Activated CD4-positive, alpha-beta T cell treated with anti-CD3 and anti-CD28 coated beads for 48 hours (primary cell): ENCODE measurements at regions not wholly inside any gene's neighbourhood (a gene's known extent, or its start where the extent isn't known, plus 50 kb on each side); places are given as distances from the start of the nearest gene placed in this dataset.
"Not testable (repeated sequence)": the region's sequence is repeated elsewhere in the genome, so short reads cannot be mapped to it uniquely, and the experiment has no call there.

Experiments
- DNase-seq: peaks from one replicate; pipeline ENCODE4 v3.0.0-alpha.2; 2020

GRCh38 chr13:60214213-60215055 lies 50.7 kb upstream of the DIAPH3 start:
- DNase-seq, result no peak

GRCh38 chr13:60220072-60220471 lies 56.3 kb upstream of the DIAPH3 start:
- DNase-seq, result no peak

GRCh38 chr13:60221581-60221980 lies 57.9 kb upstream of the DIAPH3 start:
- DNase-seq, result no peak

GRCh38 chr13:60226507-60226906 lies 62.8 kb upstream of the DIAPH3 start:
- no peak for DNase-seq

GRCh38 chr13:60227158-60227557 lies 63.4 kb upstream of the DIAPH3 start:
- DNase-seq, result no peak

- no peak for DNase-seq
These were observed 66.1 kb upstream of the DIAPH3 start for GRCh38 chr13:60229708-60230272.

- no peak for DNase-seq
These were observed 66.9 kb upstream of the DIAPH3 start for GRCh38 chr13:60230593-60230992.

GRCh38 chr13:60242043-60242595 lies 78.4 kb upstream of the DIAPH3 start:
- no peak for DNase-seq

- no peak for DNase-seq
These were observed 80.7 kb upstream of the DIAPH3 start for GRCh38 chr13:60244381-60244780.

- DNase-seq, result not testable (repeated sequence)
These were observed 87.7 kb upstream of the DIAPH3 start for GRCh38 chr13:60251419-60251818.

- no peak for DNase-seq
These were observed 94.6 kb upstream of the DIAPH3 start for GRCh38 chr13:60258349-60258748.

GRCh38 chr13:60260440-60260839 lies 96.7 kb upstream of the DIAPH3 start:
- no peak for DNase-seq

GRCh38 chr13:60261432-60262351 lies 98.0 kb upstream of the DIAPH3 start:
- DNase-seq, result no peak

GRCh38 chr13:60265566-60265965 lies 101.8 kb upstream of the DIAPH3 start:
- DNase-seq, result no peak

- DNase-seq, result no peak
These were observed 103.9 kb upstream of the DIAPH3 start for GRCh38 chr13:60267498-60268202.

- DNase-seq, result no peak
These were observed 104.5 kb upstream of the DIAPH3 start for GRCh38 chr13:60268203-60268555.

- no peak for DNase-seq
These were observed 110.3 kb upstream of the DIAPH3 start for GRCh38 chr13:60273971-60274527.

- DNase-seq, result no peak
These were observed 110.9 kb upstream of the DIAPH3 start for GRCh38 chr13:60274655-60275054.

- no peak for DNase-seq
These were observed 111.5 kb upstream of the DIAPH3 start for GRCh38 chr13:60275208-60275607.

GRCh38 chr13:60280524-60280923 lies 116.5 kb upstream of the TDRD3 start:
- not testable (repeated sequence) for DNase-seq

GRCh38 chr13:60282186-60282585 lies 114.8 kb upstream of the TDRD3 start:
- no peak for DNase-seq

- DNase-seq, result no peak
These were observed 114.3 kb upstream of the TDRD3 start for GRCh38 chr13:60282708-60283107.
